Progenitor cell of endocrine pancreas (in vitro differentiated cells): ENCODE measurements at regions not wholly inside any gene's neighbourhood (a gene's known extent, or its start where the extent isn't known, plus 50 kb on each side); places are given as distances from the start of the nearest gene placed in this dataset.

Source experiments
- DNase-seq: peaks from one replicate; pipeline ENCODE4 v3.0.0; 2021; ENCODE audit warnings: low spot score; ENCODE audit not compliant: unreplicated experiment
- H3K27ac Mint-ChIP-seq: 2 replicates; pipeline ENCODE4 v1.8.0; 2021; ENCODE audit warnings: mild to moderate bottlenecking, moderate library complexity, mixed read lengths
- H3K27me3 Mint-ChIP-seq: 2 replicates; pipeline ENCODE4 v1.8.0; 2021; ENCODE audit warnings: mixed read lengths
- H3K36me3 Mint-ChIP-seq: 2 replicates; pipeline ENCODE4 v1.8.0; 2022; ENCODE audit warnings: mixed read lengths; ENCODE audit not compliant: insufficient read depth
- H3K4me1 Mint-ChIP-seq: 2 replicates; pipeline ENCODE4 v1.8.0; 2021; ENCODE audit warnings: low read depth, mixed read lengths
- H3K4me3 Mint-ChIP-seq: 2 replicates; pipeline ENCODE4 v1.8.0; 2021; ENCODE audit warnings: low read depth, mild to moderate bottlenecking, moderate library complexity, mixed read lengths
- H3K9me3 Mint-ChIP-seq: 2 replicates; pipeline ENCODE4 v1.8.0; 2021; ENCODE audit warnings: low read depth, mixed read lengths
- TF ChIP-seq, protein P1 (sequence below): fragments of 200-600 bp; sonication (generic); IDR thresholded peaks from one replicate; pipeline ENCODE4 v1.5.0; 2021; ENCODE audit warnings: antibody characterized with exemption, mild to moderate bottlenecking; ENCODE audit not compliant: unreplicated experiment

DNA sequence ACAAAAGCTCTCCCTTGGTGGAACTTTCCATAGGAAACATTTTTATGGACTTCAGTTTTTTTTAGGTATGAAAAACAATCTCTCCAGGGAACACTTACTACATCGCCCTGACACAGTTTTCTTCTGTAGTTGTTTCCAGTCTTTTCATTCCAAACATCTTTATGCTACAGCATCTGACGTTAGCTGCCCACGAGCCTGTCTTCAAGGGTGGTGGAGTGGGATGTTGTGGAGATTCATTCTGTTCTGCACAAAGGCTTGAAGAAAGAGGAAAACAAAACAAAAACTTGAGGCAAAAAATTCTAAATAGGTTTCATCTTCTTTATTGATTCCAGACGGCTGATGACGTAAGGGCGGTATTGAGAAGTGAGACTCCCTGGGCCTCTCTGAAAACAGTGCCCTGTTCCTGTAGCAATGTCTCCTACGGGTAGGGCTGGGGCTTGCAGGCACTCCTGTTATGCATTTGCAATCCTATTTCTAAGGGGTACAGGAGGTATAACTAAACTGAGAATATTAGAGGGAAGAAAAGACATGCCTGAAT lies 375.0 kb downstream of the RNF144A start:
- Mint-ChIP-seq H3K9me3 (no peaks in the 10 kb centered on the region), H3K4me3 (no peak overlapping the region), H3K27ac (no peak overlapping the region), H3K27me3 (no peaks in the 10 kb centered on the region), H3K36me3 (no peaks in the 10 kb centered on the region), H3K4me1 (no peaks in the 10 kb centered on the region)
- no peak for DNase-seq
- TF ChIP-seq, protein P1, sequence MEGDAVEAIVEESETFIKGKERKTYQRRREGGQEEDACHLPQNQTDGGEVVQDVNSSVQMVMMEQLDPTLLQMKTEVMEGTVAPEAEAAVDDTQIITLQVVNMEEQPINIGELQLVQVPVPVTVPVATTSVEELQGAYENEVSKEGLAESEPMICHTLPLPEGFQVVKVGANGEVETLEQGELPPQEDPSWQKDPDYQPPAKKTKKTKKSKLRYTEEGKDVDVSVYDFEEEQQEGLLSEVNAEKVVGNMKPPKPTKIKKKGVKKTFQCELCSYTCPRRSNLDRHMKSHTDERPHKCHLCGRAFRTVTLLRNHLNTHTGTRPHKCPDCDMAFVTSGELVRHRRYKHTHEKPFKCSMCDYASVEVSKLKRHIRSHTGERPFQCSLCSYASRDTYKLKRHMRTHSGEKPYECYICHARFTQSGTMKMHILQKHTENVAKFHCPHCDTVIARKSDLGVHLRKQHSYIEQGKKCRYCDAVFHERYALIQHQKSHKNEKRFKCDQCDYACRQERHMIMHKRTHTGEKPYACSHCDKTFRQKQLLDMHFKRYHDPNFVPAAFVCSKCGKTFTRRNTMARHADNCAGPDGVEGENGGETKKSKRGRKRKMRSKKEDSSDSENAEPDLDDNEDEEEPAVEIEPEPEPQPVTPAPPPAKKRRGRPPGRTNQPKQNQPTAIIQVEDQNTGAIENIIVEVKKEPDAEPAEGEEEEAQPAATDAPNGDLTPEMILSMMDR, result no peak

DNA sequence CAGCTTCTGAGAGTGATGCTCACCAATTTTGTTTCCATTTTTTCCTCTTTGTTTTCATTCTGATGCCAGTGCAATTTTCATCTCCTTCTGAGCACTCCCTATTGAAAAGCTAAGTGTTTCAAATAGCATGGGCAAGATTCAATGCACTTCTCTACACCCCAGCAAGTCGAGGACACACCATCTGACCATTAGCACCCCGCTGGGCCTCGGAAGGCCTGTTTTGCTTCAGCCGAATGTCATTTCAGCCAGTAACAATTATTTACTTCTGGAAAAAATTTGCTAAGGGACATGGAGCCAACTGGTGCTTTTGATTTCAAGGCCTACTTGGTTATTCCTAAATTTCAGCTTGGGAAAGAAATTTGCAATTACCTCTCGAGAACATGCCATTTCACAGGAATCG lies 392.4 kb downstream of the RNF144A start:
- TF ChIP-seq, protein P1, result no peak
- H3K27ac Mint-ChIP-seq, result no peak overlapping the region
- H3K9me3 Mint-ChIP-seq, result peaks cover 3% of the 10 kb centered on the region
- H3K4me3 Mint-ChIP-seq, result no peak overlapping the region
- peaks cover 4% of the 10 kb centered on the region for H3K4me1 Mint-ChIP-seq
- DNase-seq, result no peak
- H3K36me3 Mint-ChIP-seq, result no peaks in the 10 kb centered on the region
- no peaks in the 10 kb centered on the region for H3K27me3 Mint-ChIP-seq

DNA sequence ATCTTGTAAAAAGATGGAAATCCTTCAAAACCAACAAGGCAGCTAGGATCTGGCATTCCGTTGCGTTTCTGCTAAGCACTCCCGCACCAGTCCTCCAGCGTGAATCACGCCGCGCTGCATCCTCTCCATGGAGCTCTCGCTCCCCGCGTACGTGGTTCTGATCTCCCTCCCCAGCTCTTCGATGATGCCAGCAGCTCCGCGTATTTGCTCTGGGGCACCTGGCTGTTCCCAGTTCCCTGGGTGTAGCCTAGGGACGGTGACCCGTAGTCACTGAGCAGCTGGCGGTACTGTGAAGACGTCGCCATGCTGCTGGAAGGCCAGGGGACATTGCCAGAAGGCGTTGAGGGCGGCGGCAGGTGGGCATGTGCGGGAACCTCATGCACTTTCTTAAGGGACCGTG lies 407.5 kb downstream of the RNF144A start:
- TF ChIP-seq, protein P1, result no peak
- Mint-ChIP-seq H3K27ac (no peak overlapping the region), H3K4me3 (no peak overlapping the region), H3K36me3 (no peaks in the 10 kb centered on the region), H3K27me3 (peaks cover 22% of the 10 kb centered on the region), H3K9me3 (no peaks in the 10 kb centered on the region), H3K4me1 (peaks cover 11% of the 10 kb centered on the region)
- DNase-seq, result no peak

DNA sequence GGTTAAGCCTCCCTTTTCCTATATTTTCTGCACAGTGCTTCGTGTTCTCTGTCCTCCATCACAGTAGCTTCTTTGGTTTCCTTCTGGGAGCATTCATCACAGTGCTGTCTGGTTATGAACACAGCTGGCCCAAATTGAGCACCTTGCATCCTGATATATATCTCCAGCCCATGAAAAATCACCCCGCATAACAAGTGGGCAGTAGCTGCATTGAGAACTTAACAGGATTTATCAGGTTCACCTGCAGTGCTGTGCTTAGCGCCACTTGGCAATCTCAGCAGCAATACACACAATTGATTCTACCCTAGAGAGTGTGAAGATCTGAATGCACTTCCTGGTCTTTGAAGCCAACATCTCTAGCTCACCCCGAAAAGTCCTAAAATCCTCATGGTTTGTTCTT lies 408.0 kb downstream of the RNF144A start:
- Mint-ChIP-seq H3K4me1 (peaks cover 11% of the 10 kb centered on the region), H3K27me3 (peaks cover 22% of the 10 kb centered on the region), H3K27ac (no peak overlapping the region), H3K36me3 (no peaks in the 10 kb centered on the region), H3K9me3 (no peaks in the 10 kb centered on the region), H3K4me3 (no peak overlapping the region)
- TF ChIP-seq, protein P1, result no peak
- no peak for DNase-seq

DNA sequence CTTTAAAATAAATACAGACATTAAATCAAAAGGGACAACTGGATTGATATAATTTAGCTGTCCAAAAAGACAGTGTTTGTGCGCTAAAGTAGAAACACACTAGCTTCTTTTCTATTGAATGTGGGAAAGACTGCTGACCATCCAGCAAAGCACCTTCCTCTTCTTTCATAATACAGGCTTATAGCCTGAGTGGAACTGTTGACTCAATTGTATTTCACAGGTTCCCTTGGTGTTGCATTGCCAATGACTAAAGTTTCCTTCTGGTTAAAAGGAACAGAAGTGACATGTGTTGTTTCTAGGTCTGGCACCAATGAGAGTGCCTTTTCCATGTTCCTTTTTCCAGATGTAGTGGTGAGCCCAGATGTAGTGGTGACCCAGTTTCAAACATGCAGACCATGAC lies 412.3 kb downstream of the RNF144A start:
- Mint-ChIP-seq H3K9me3 (no peaks in the 10 kb centered on the region), H3K27me3 (peaks cover 17% of the 10 kb centered on the region), H3K4me1 (peaks cover 20% of the 10 kb centered on the region), H3K4me3 (no peak overlapping the region), H3K36me3 (no peaks in the 10 kb centered on the region), H3K27ac (no peak overlapping the region)
- TF ChIP-seq, protein P1, result no peak
- no peak for DNase-seq
